GM23248 (cell line): ENCODE measurements at regions not wholly inside any gene's neighbourhood (a gene's known extent, or its start where the extent isn't known, plus 50 kb on each side); places are given as distances from the start of the nearest gene placed in this dataset.

Experiments
- EZH2 ChIP-seq: fragments of 200-600 bp; sonication (generic); IDR thresholded peaks from 2 replicates; pipeline ENCODE4 v1.6.1; 2018; ENCODE audit warnings: antibody characterized with exemption, mild to moderate bottlenecking; ENCODE audit not compliant: insufficient read depth, poor library complexity, severe bottlenecking
- EZH2phosphoT487 ChIP-seq: fragments of 200-600 bp; sonication (generic); IDR thresholded peaks from 2 replicates; pipeline ENCODE4 v1.6.1; 2018; ENCODE audit warnings: antibody characterized with exemption, moderate library complexity, mild to moderate bottlenecking, low read depth; ENCODE audit not compliant: insufficient read depth

DNA sequence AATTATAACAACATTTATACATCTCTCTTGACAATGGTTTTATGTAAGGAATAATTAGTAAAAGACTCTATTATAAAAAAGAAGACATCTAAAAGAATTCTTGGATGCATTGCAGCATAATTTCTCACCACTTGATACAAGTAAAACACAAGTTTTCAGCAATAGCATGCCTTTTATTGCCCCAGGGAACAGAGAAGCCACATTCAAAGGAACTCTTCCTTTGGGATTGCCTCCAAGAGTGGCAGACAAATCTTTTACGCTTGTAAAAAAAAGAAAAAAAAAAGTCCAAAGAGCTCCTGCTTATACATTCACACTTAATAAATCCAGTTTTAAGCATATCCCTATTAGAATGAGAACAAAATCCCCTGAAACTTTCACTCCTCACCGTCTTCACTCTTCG, 2357.8 kb upstream of the PCDH20 start:
- TF ChIP-seq EZH2phosphoT487 (no peak), EZH2 (no peak)
